H1 (cell line): ENCODE measurements at regions not wholly inside any gene's neighbourhood (a gene's known extent, or its start where the extent isn't known, plus 50 kb on each side); places are given as distances from the start of the nearest gene placed in this dataset.

ENCODE experiments used
- CTCF ChIA-PET: fragments of 300-600 bp; sonication (Branson Sonifier 250); formaldehyde crosslinking; loops from one replicate; lab custom pipeline; 2021; ENCODE audit not compliant: partially characterized antibody; lab: Charles Lee
- POLR2A ChIA-PET: fragments of 300-600 bp; sonication (Branson Sonifier 250); formaldehyde crosslinking; loops from one replicate; lab custom pipeline; 2021; ENCODE audit warnings: inconsistent platforms; ENCODE audit not compliant: partially characterized antibody; lab: Charles Lee
- DNase-seq, 2 experiments: peaks; one replicate each; pipeline versions ENCODE4 v3.0.0 to v3.0.0-alpha.2; 2010 to 2022; ENCODE audit warnings: low spot score in 2 of 2, low read depth in 1 of 2, mixed read lengths in 1 of 2
- FAIRE-seq: peaks from 2 replicates; lab custom pipeline; 2011; peaks lifted over from hg19 to GRCh38; lab: Jason Lieb, UNC
- H2AFZ ChIP-seq: 2 replicates; pipeline ENCODE4 v1.8.1; 2012; ENCODE audit warnings: low read length, inconsistent platforms
- H2AK5ac ChIP-seq: 2 replicates; pipeline ENCODE4 v1.6.1; 2013; ENCODE audit warnings: low read depth, low read length
- H2BK120ac ChIP-seq: replicated peaks from 2 replicates; pipeline ENCODE3; 2013; ENCODE audit warnings: low read depth, low read length, inconsistent platforms
- H2BK12ac ChIP-seq: 2 replicates; pipeline ENCODE4 v1.6.1; 2013; ENCODE audit warnings: low read depth, low read length
- H2BK15ac ChIP-seq: 2 replicates; pipeline ENCODE4 v1.6.1; 2013; ENCODE audit warnings: low read length
- H2BK20ac ChIP-seq: 2 replicates; pipeline ENCODE4 v1.6.1; 2013; ENCODE audit warnings: low read length
- H2BK5ac ChIP-seq: 2 replicates; pipeline ENCODE4 v1.6.1; 2013; ENCODE audit warnings: low read depth, low read length
- H3K14ac ChIP-seq: 2 replicates; pipeline ENCODE4 v1.6.1; 2013; ENCODE audit warnings: inconsistent platforms; ENCODE audit not compliant: insufficient read length
- H3K18ac ChIP-seq: 2 replicates; pipeline ENCODE4 v1.6.1; 2013; ENCODE audit warnings: low read length; ENCODE audit errors: extremely low read depth
- H3K23ac ChIP-seq: 2 replicates; pipeline ENCODE4 v1.6.1; 2013; ENCODE audit warnings: inconsistent platforms; ENCODE audit not compliant: insufficient read length
- H3K23me2 ChIP-seq: 2 replicates; pipeline ENCODE4 v1.6.1; 2013; ENCODE audit warnings: low read depth, low read length
- H3K27ac ChIP-seq: 2 replicates; pipeline ENCODE4 v1.6.1; 2011; ENCODE audit warnings: low read depth, low read length, inconsistent platforms
- H3K27me3 ChIP-seq, 4 experiments: replicated peaks in 1 of 4; 1 replicate in 1 of 4; 2 replicates in 3 of 4; pipeline versions ENCODE4 v1.6.1 to v1.8.1; 2011 to 2013; ENCODE audit warnings: low read length in 3 of 4, mild to moderate bottlenecking in 3 of 4, inconsistent platforms in 2 of 4, mixed read lengths in 2 of 4, moderate library complexity in 1 of 4; ENCODE audit not compliant: control insufficient read depth in 3 of 4, insufficient read depth in 3 of 4; ENCODE audit errors: extremely low read depth in 1 of 4
- H3K36me3 ChIP-seq, 4 experiments: 2 replicates each; pipeline versions ENCODE4 v1.6.1 to v1.8.1; 2011 to 2013; ENCODE audit warnings: mild to moderate bottlenecking in 4 of 4, low read length in 3 of 4, moderate library complexity in 2 of 4, control low read depth in 1 of 4, inconsistent platforms in 1 of 4; ENCODE audit not compliant: insufficient read depth in 4 of 4, control insufficient read depth in 2 of 4
- H3K4ac ChIP-seq: replicated peaks from 2 replicates; pipeline ENCODE3; 2013; ENCODE audit warnings: low read length, low read depth, mixed read lengths, inconsistent platforms; ENCODE audit not compliant: insufficient read length
- H3K4me1 ChIP-seq, 4 experiments: replicated peaks in 1 of 4; 1 replicate in 1 of 4; 2 replicates in 3 of 4; pipeline versions ENCODE4 v1.6.1 to v1.8.1; 2011 to 2013; ENCODE audit warnings: low read length in 3 of 4, inconsistent platforms in 2 of 4, mixed read lengths in 1 of 4; ENCODE audit not compliant: insufficient read depth in 4 of 4, control insufficient read depth in 3 of 4
- H3K4me2 ChIP-seq, 2 experiments: 2 replicates each; pipeline versions ENCODE4 v1.6.1 to v1.8.1; 2011 to 2013; ENCODE audit warnings: low read depth in 2 of 2, low read length in 2 of 2, control low read depth in 1 of 2, inconsistent platforms in 1 of 2, mild to moderate bottlenecking in 1 of 2; ENCODE audit not compliant: insufficient read depth in 1 of 2
- H3K4me3 ChIP-seq, 4 experiments: fragments of 200-600, 300-600 bp in 1 of 4; sonication (generic), shearing (Covaris generic), sonication (Bioruptor Twin) in 1 of 4; 2 replicates each; pipeline versions ENCODE4 v1.5.1 to v1.8.1; 2011 to 2016; ENCODE audit warnings: low read length in 4 of 4, low read depth in 3 of 4, control low read depth in 2 of 4, inconsistent platforms in 2 of 4, mild to moderate bottlenecking in 2 of 4, mixed read lengths in 1 of 4, moderate library complexity in 1 of 4; ENCODE audit not compliant: insufficient read depth in 2 of 4; ENCODE audit errors: extremely low read depth in 1 of 4
- H3K56ac ChIP-seq: replicated peaks from 2 replicates; pipeline ENCODE3; 2013; ENCODE audit warnings: low read depth, mild to moderate bottlenecking, mixed read lengths, low read length, inconsistent platforms; ENCODE audit not compliant: insufficient read length
- H3K79me1 ChIP-seq: 2 replicates; pipeline ENCODE4 v1.6.1; 2013; ENCODE audit warnings: low read depth, low read length, control low read depth
- H3K79me2 ChIP-seq, 2 experiments: 2 replicates each; pipeline versions ENCODE4 v1.6.1 to v1.8.1; 2012 to 2013; ENCODE audit warnings: low read length in 2 of 2, mild to moderate bottlenecking in 2 of 2, inconsistent platforms in 1 of 2; ENCODE audit not compliant: insufficient read depth in 2 of 2, control insufficient read depth in 1 of 2
- H3K9ac ChIP-seq, 4 experiments: replicated peaks in 1 of 4; 1 replicate in 1 of 4; 2 replicates in 3 of 4; pipeline versions ENCODE4 v1.6.1 to v1.8.1; 2011 to 2013; ENCODE audit warnings: low read depth in 3 of 4, low read length in 3 of 4, control low read depth in 2 of 4, mild to moderate bottlenecking in 2 of 4, moderate library complexity in 2 of 4, inconsistent platforms in 1 of 4; ENCODE audit errors: extremely low read depth in 1 of 4
- H3K9me3 ChIP-seq, 2 experiments: 2 replicates each; pipeline versions ENCODE4 v1.6.1 to v1.8.1; 2012 to 2013; ENCODE audit warnings: mild to moderate bottlenecking in 2 of 2, moderate library complexity in 2 of 2, control low read depth in 1 of 2, inconsistent platforms in 1 of 2, low read depth in 1 of 2, low read length in 1 of 2, mixed read lengths in 1 of 2; ENCODE audit not compliant: insufficient read depth in 2 of 2
- H4K20me1 ChIP-seq, 2 experiments: replicated peaks in 1 of 2; 2 replicates each; pipeline versions ENCODE3 to v1.8.1; 2011 to 2013; ENCODE audit warnings: inconsistent platforms in 2 of 2, low read length in 2 of 2, mild to moderate bottlenecking in 1 of 2; ENCODE audit not compliant: insufficient read depth in 2 of 2, control insufficient read depth in 1 of 2
- H4K5ac ChIP-seq: 2 replicates; pipeline ENCODE4 v1.6.1; 2013; ENCODE audit warnings: low read length, low read depth, mixed read lengths, inconsistent platforms; ENCODE audit not compliant: insufficient read length
- H4K8ac ChIP-seq: 2 replicates; pipeline ENCODE4 v1.8.0; 2013; ENCODE audit warnings: mild to moderate bottlenecking, moderate library complexity, low read length, inconsistent platforms; ENCODE audit not compliant: insufficient read depth; ENCODE audit errors: extremely low read depth
- H4K91ac ChIP-seq: replicated peaks from 2 replicates; pipeline ENCODE3; 2013; ENCODE audit warnings: low read length, mixed read lengths, inconsistent platforms; ENCODE audit not compliant: insufficient read length
- BCL11A ChIP-seq, 2 experiments: IDR thresholded peaks; one replicate each; pipeline ENCODE4 v1.6.1; 2011; ENCODE audit warnings: low read depth in 2 of 2, low read length in 2 of 2, mild to moderate bottlenecking in 2 of 2
- CHD2 ChIP-seq: IDR thresholded peaks from 2 replicates; pipeline ENCODE4 v1.6.1; 2012; ENCODE audit warnings: low read length, improper control_type of control experiment
- JUN ChIP-seq: IDR thresholded peaks from 2 replicates; pipeline ENCODE4 v1.6.1; 2011; ENCODE audit warnings: low read depth, mild to moderate bottlenecking, improper control_type of control experiment, low read length
- JUND ChIP-seq: IDR thresholded peaks from 2 replicates; pipeline ENCODE4 v1.6.1; 2011; ENCODE audit warnings: mild to moderate bottlenecking, improper control_type of control experiment, low read length
- MAFK ChIP-seq: IDR thresholded peaks from 2 replicates; pipeline ENCODE4 v1.6.1; 2012; ENCODE audit warnings: low read depth, mild to moderate bottlenecking, improper control_type of control experiment, low read length
- MAX ChIP-seq: IDR thresholded peaks from 2 replicates; pipeline ENCODE4 v1.6.1; 2012; ENCODE audit warnings: inconsistent platforms
- PHF8 ChIP-seq: fragments of 200-600 bp; sonication (generic); conservative IDR thresholded peaks from 2 replicates; pipeline ENCODE4 v1.7.1; 2012; ENCODE audit warnings: low read depth, mild to moderate bottlenecking, inconsistent platforms, low read length, moderate library complexity
- POLR2AphosphoS5 ChIP-seq: IDR thresholded peaks from 2 replicates; pipeline ENCODE4 v1.6.1; 2011; ENCODE audit warnings: low read depth, low read length
- RNF2 ChIP-seq: fragments of 200-900, 300-1000 bp; sonication (generic); IDR thresholded peaks from 2 replicates; pipeline ENCODE4 v1.7.1; 2016; ENCODE audit warnings: borderline replicate concordance, low read depth, mild to moderate bottlenecking, antibody characterized with exemption, low read length; ENCODE audit not compliant: poor library complexity, severe bottlenecking; ENCODE audit errors: missing control alignments
- SUZ12 ChIP-seq: fragments of 200-600 bp; sonication (generic); IDR thresholded peaks from 2 replicates; pipeline ENCODE4 v1.6.1; 2012; ENCODE audit warnings: mild to moderate bottlenecking, inconsistent platforms, low read length, moderate library complexity, mixed read lengths

- Histone ChIP-seq H3K27ac (no peak overlapping the region), H3K23me2 (no peaks in the 10 kb centered on the region), H3K36me3 (no peaks in the 10 kb centered on the region), H3K27me3 (no peaks in the 10 kb centered on the region), H3K18ac (no peak overlapping the region), H4K8ac (no peak overlapping the region), H3K56ac (no peak overlapping the region), H3K4me1 (no peaks in the 10 kb centered on the region), H3K4me3 (no peak overlapping the region), H3K4ac (no peak overlapping the region), H2BK15ac (no peak overlapping the region), H3K79me2 (no peaks in the 10 kb centered on the region), H2AK5ac (no peak overlapping the region), H2BK5ac (no peak overlapping the region), H2BK12ac (no peak overlapping the region), H2BK120ac (no peak overlapping the region), H3K9me3 (no peaks in the 10 kb centered on the region), H2AFZ (no peak overlapping the region), H4K91ac (no peak overlapping the region), H4K20me1 (no peaks in the 10 kb centered on the region), H4K5ac (no peak overlapping the region), H3K14ac (no peak overlapping the region), H3K23ac (no peak overlapping the region), H2BK20ac (no peak overlapping the region), H3K79me1 (no peaks in the 10 kb centered on the region), H3K9ac (no peak overlapping the region), H3K4me2 (no peak overlapping the region)
- FAIRE-seq, result no peak
- ChIA-PET POLR2A (interaction anchor here (0.8 kb wide), 1 partner anchor 10 kb away, joined by 3 read pairs; no protein-coding TSS in a partner anchor), CTCF (interaction anchor here (0.7 to 4.5 kb wide), 22 partner anchors 9 to 1047 kb away, joined by 3 to 46 read pairs (median 4); no protein-coding TSS in a partner anchor)
- TF ChIP-seq CHD2 (no peak), JUN (no peak), BCL11A (IDR thresholded peaks at IDR 0.05; ENCODE audit: low read depth in 2 of 2, low read length in 2 of 2) (no peak), RNF2 (no peak), POLR2AphosphoS5 (no peak), SUZ12 (no peak), JUND (no peak), MAFK (no peak), MAX (no peak), PHF8 (no peak)
- DNase-seq, result no peak
Observed at GRCh38 chr10:120336306-120336910, 120.6 kb upstream of the PLPP4 start.
